ENCODE measurements at regions not wholly inside any gene's neighbourhood (a gene's known extent, or its start where the extent isn't known, plus 50 kb on each side); places are given as distances from the start of the nearest gene placed in this dataset.

GRCh38 chr2:145723872-145724271 is 1204.0 kb upstream of the ZEB2 start:
- no peak for DNase-seq

DNA sequence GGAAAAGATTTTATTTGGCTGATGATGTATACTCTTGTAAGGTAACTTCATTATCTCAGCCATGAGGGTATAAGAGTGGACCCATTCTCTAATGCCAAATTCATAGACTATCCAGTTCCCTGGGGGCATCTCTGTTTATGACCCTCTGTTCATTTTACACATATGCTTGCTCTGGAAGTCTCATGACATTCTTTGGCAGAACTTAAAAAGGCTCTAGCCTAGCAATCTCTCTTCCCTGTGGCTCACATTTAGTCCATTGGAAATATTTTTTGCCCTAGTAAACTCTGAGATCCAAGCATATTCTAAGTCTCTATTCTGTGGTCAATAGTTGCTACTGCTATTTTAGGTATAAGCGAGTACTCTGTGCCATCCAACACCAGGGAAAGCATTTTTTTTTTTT is 1201.8 kb upstream of the ZEB2 start:
- no peak for DNase-seq

- no peak for DNase-seq
These were observed 1195.7 kb upstream of the ZEB2 start for GRCh38 chr2:145715601-145716000.

GRCh38 chr2:145710303-145710702 is 1190.4 kb upstream of the ZEB2 start:
- no peak for DNase-seq

GRCh38 chr2:145702305-145702704 is 1182.4 kb upstream of the ZEB2 start:
- DNase-seq: no peak

GRCh38 chr2:145692971-145693478 is 1173.1 kb upstream of the ZEB2 start:
- DNase-seq: peak; percentile 75 to 91 (median 83)

DNA sequence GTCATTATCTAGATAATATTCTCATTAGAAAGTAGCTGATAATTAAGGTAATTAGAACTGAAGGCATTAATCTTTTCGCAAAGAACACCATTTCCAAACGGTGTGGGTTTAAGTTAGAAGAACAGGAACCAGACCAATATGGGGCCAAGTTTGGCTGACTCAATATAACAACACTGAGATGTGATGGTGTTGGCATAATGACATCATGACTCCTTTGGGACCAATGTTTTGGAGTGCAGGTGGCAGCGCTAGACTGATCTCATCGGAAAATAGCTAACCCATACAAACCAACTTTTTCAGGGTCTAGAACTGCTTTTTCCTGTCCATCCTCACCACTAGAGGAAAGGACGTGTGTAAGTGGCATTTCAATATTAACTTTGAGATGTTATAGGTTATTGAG is 1171.7 kb upstream of the ZEB2 start:
- DNase-seq: no peak

DNA sequence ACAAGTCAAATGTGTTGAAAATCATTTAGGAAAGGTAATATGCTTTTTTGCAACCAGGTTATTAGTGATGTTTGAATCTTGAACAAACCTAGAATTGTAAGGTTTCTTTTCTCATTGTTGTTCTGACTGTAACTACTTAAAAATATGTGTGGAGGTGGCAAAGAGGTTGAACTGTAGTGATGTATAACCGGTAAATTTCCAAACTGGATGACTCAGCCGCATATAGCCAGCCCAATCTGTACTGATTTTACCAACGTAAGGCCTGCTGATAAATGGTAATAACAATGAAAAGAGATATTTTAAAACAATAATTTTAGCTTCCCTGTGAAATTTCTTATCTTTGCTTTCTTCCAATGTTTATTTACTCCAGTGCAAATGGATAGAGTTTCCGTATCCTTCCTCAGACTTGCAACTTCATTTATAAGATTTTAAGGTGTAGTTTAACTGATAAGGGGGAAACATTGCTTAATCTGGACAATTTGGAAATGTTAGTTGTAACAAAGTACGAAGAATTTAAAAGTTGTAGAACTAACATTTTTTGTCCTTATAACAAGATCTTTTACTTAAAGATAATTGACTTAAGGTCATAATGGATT is 1170.4 kb upstream of the ZEB2 start:
- DNase-seq: peak; percentile 26 to 46 (median 45)

- DNase-seq: no peak
These were observed 1169.4 kb upstream of the ZEB2 start for GRCh38 chr2:145689277-145689676.

DNA sequence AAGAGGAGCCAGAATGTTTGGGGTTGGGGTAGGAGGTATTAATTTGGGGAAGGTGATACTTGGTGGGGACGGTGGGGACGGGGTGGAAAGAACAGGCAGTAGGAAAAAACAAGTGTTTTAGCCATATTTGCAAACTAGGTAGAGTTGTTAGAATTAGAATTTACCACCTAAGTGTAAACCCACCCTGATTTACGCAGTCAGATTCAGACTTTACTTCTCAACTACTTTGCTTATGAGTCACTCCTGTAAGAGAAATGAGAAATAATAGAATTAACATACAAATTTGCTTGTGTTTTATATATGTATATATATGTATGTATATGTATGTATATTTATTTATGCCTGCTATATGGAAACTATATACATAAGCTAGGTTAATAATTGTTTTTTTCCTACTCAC is 1168.2 kb upstream of the ZEB2 start:
- no peak for DNase-seq

- DNase-seq: peak; percentile 18 to 40 (median 34)
These were observed 1167.7 kb upstream of the ZEB2 start for GRCh38 chr2:145687442-145688134.

DNA sequence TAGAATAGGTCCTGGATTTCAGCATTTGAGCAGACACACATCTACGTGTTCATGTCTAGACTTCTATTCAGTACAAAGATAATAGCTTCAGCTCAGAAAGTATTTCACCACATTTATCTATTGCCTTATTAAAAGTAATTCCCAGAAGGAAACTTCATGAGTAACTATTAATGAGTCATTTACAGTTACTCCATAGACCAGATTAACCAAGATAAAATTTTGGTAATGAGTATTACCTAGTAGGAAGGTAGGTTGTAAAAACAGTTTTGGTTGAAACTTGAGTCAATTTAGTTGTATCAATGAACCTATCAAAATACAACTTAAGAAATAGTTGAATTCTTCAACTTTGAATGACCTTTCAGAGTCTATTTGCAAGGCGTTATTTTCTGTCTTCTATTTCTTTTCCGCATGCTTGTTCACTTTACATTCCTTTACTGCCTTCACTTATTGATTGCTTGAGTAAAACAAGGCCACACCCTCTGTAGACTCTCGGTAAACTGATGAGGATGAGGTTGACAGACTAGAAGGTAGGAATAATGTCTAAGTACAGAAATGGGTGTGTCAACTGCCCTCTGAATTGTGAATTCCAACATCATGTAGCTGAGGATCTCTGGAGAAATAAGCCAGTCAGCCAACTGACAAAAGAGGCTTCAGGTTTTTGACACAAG is 1165.6 kb upstream of the ZEB2 start:
- DNase-seq: peak in 2 of 3 donors; percentile 39 to 51

GRCh38 chr2:145682546-145683157 is 1162.7 kb upstream of the ZEB2 start:
- peak; percentile 66 to 78 (median 77) for DNase-seq

GRCh38 chr2:145680276-145680675 is 1160.4 kb upstream of the ZEB2 start:
- DNase-seq: no peak

DNA sequence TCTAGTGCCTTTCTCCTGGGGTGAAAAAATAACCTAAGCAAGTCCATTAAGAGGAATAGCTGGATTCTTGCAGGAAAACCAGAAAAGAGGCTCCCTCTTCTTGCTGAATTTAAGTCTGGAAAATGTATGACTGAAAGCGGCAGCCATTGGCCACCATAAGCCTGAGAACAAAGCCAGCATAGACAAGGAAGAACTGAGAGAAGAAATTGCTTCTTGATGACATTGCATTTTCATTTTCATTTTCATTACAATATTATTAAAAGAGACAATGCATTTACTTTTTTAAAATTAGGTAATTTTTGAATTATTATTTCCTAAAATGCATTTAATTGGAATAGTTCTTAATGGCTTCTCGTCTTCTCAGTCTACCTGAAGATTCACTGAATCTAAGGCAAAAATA is 1157.5 kb upstream of the ZEB2 start:
- no peak for DNase-seq

DNA sequence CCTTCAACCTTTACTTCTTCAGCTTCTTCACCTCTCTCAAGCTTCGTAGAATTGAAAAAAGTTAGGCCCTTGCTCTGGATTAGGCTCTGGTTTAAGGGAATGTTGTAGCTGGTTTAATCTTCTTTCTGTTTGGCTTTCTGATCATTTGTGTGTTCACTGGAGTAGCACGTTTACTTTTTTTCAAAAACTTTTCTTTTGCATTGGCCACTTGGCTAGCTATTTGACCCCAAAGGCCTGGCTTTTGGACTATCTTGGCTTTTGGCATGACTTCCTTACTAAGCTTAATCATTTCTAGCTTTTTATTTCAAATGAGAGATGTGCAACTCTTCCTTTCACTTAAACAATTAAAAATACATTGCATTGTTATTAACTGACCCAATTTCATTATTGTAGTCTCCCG is 1154.8 kb upstream of the ZEB2 start:
- no peak for DNase-seq

DNA sequence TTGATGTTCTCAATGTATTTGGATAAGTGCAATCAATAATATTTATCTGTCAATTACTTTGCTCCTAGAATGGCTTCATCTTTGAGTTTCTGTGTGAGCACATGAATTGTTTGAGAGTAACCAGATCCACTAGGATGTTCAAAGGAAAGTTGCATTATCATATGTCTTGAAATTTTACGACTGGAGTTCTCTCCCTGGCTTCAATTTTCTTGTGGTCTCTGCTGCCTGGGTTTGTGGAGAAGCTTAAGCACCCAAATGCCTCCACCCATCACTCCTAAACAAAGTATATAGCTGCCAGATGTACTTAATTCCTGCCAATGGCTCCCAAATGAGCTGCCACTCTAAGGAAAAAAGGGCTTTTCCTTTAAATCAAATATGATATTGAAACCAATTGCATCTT is 1149.4 kb upstream of the ZEB2 start:
- no peak for DNase-seq

DNA sequence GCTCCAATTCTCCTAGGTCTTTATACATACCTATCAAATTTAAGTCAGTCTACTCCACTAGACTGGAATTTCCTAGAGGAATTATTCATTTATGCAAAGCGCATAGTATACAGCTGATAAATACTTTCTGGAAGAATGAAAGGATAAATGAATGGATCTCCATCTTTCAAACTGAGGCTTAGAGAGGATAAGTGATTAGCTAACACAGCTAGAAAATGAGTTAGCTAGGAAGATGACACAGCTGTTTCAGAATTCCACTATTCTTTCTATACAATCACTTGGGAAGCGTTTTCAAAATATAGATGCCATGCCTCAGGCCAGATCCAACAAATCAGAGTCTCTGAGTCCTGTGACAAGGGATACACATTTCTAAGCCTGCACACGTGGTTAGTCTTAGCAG is 1146.6 kb upstream of the ZEB2 start:
- DNase-seq: no peak

DNA sequence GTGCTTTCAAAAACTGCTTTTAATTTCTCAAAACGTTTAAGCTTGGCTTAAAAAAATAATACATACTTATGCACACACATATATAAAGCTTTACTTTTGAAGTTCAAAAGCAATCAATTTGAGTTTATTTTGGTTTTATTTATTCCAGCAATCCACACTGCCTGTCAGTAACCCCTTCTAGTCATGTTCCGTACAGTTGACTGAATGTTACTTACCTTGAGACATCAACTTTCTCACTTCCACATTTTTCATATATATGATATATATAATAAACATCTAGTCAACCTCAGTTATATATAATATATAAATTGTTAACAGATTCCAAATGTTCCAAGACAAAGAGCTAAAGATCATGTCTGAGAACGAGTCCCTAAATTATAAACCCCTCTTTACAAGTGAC is 1137.3 kb upstream of the ZEB2 start:
- no peak for DNase-seq

- no peak for DNase-seq
These were observed 1135.3 kb upstream of the ZEB2 start for GRCh38 chr2:145655165-145655765.

- DNase-seq: no peak
These were observed 1134.8 kb upstream of the ZEB2 start for GRCh38 chr2:145654746-145655145.

DNA sequence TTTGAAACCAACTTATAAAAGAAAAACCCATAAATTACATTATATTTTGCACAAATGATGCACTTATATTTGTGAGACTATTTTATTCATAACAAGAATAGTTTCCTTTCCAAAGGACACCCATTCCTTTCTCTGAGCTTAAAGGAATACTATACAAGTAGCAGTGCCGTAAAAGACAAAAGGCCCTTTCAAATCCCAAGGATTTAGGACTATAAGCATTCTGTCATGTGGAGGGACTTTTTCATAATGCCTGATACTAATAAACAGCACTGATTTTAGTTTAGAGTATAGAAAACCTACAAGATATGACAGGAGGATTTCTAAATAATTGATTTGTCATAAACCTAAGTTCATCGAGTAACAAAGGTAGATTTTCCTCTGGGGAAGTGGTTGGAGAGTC is 1134.2 kb upstream of the ZEB2 start:
- no peak for DNase-seq

DNA sequence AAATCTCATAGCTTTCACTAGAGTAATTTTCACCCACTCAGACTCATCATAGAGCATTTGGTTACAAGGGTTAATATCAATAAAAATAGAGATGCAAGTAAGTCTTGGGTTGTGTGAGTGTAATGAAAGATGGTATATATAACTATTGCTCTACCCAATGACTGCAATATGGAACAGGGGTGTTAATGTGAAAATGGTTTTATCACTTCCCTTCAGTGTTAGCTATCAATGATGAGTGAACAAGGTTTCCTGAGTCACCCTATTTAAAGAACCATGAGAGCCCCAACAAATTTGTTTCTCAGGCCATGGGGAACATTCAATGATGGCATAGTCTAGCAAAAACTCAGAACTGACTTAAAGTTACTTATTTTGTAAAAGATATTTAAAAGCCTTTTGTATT is 1133.6 kb upstream of the ZEB2 start:
- peak in 2 of 3 donors; percentile 30 to 38 for DNase-seq

Data from suppressor macrophage treated with lipopolysaccharide for 1 hour (primary cell).